H1 (cell line): ENCODE measurements at regions not wholly inside any gene's neighbourhood (a gene's known extent, or its start where the extent isn't known, plus 50 kb on each side); places are given as distances from the start of the nearest gene placed in this dataset.

Experiments used
- CBX8 ChIP-seq: fragments of 300-800, 300-1000 bp; sonication (generic); IDR thresholded peaks from 2 replicates; pipeline ENCODE4 v1.7.1; 2016; ENCODE audit warnings: low read depth, low read length, borderline replicate concordance
- RBBP5 ChIP-seq: IDR thresholded peaks from 2 replicates; pipeline ENCODE4 v1.7.1; 2012; ENCODE audit warnings: low read depth, mild to moderate bottlenecking, inconsistent platforms, low read length, moderate library complexity, borderline replicate concordance
- ZNF274 ChIP-seq: IDR thresholded peaks from 2 replicates; pipeline ENCODE4 v1.7.0; 2012; ENCODE audit warnings: low read length, borderline replicate concordance; ENCODE audit errors: extremely low read depth

- TF ChIP-seq ZNF274 (no peak), RBBP5 (no peak), CBX8 (no peak)
Measured at GRCh38 chr3:30970183-30970582, 75.7 kb upstream of the GADL1 start (continued).
